ENCODE measurements at regions not wholly inside any gene's neighbourhood (a gene's known extent, or its start where the extent isn't known, plus 50 kb on each side); places are given as distances from the start of the nearest gene placed in this dataset.

GRCh38 chr12:46711756-46712155 is 114.0 kb downstream of the SLC38A4 start:
- H3K4me1 ChIP-seq (ENCODE audit: insufficient read depth, poor library complexity, severe bottlenecking), result peaks cover 6% of the 10 kb centered on the region
- TF ChIP-seq CTCF (IDR thresholded peaks at IDR 0.05; ENCODE audit: poor library complexity, severe bottlenecking), result no peak
- no peaks in the 10 kb centered on the region; the same call in 1 of the 2 replicates for H3K36me3 ChIP-seq (ENCODE audit: low read depth)
- H3K4me3 ChIP-seq (ENCODE audit: severe bottlenecking), result no peak overlapping the region
- ATAC-seq (ENCODE audit: low read depth) (no peak), DNase-seq (ENCODE audit: low spot score) (no peak)
- no peaks in the 10 kb centered on the region for H3K27me3 ChIP-seq (ENCODE audit: insufficient read depth, poor library complexity, severe bottlenecking)
- no peak overlapping the region for H3K27ac ChIP-seq (ENCODE audit: poor library complexity, severe bottlenecking)
- H3K9me3 ChIP-seq (ENCODE audit: severe bottlenecking), result no peaks in the 10 kb centered on the region

GRCh38 chr12:46710125-46710743 is 115.6 kb downstream of the SLC38A4 start:
- no peaks in the 10 kb centered on the region; the same call in 1 of the 2 replicates for H3K36me3 ChIP-seq (ENCODE audit: low read depth)
- no peaks in the 10 kb centered on the region for H3K27me3 ChIP-seq (ENCODE audit: insufficient read depth, poor library complexity, severe bottlenecking)
- ATAC-seq (ENCODE audit: low read depth) (no peak), DNase-seq (ENCODE audit: low spot score) (no peak)
- H3K9me3 ChIP-seq (ENCODE audit: severe bottlenecking), result no peaks in the 10 kb centered on the region
- no peak overlapping the region for H3K27ac ChIP-seq (ENCODE audit: poor library complexity, severe bottlenecking)
- no peak overlapping the region for H3K4me3 ChIP-seq (ENCODE audit: severe bottlenecking)
- peaks cover 6% of the 10 kb centered on the region for H3K4me1 ChIP-seq (ENCODE audit: insufficient read depth, poor library complexity, severe bottlenecking)
- no peak for TF ChIP-seq CTCF (IDR thresholded peaks at IDR 0.05; ENCODE audit: poor library complexity, severe bottlenecking)

DNA sequence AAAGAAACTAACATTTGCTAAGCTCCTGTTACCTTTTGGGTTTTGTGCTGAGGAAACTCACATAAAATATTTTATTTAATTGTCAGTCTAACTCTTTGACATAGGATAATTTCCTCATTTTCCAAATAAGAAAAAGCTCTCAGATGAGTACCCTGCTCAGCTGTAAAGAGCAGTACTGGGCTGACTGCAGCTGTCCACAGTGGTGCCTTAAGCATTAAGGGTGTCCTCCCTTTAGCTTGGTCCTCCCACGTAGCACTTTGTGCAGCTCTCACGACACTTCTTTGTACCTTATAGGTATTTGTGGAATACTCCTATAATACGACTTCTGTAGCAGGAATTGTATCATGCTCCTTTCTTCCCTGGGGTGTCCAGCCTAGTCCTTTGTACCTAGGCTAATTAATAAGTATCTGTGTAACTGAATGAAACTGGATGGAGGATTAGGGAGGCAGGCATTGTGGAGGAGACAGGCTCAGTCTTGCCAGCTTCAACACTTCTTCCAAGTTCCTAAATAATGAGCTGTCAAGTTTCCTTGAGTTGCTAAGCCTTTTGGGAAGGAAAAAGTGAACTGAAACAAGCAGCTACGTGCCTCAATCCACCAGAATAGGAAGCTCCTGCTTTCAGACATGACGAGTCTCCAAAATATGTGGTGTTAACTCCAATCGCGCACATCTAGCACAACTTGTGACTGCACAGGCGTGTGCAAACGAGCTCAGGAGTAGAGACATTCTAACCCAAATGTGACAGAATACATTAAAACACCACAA is 123.0 kb downstream of the SLC38A4 start:
- H3K27ac ChIP-seq (ENCODE audit: poor library complexity, severe bottlenecking), result peak overlapping the region; percentile 98
- peak; percentile 83 for DNase-seq (ENCODE audit: low spot score)
- H3K36me3 ChIP-seq (ENCODE audit: low read depth), result no peaks in the 10 kb centered on the region
- no peak overlapping the region for H3K4me3 ChIP-seq (ENCODE audit: severe bottlenecking)
- H3K27me3 ChIP-seq (ENCODE audit: insufficient read depth, poor library complexity, severe bottlenecking), result no peaks in the 10 kb centered on the region
- no peaks in the 10 kb centered on the region for H3K9me3 ChIP-seq (ENCODE audit: severe bottlenecking)
- peaks cover 23% of the 10 kb centered on the region for H3K4me1 ChIP-seq (ENCODE audit: insufficient read depth, poor library complexity, severe bottlenecking)
- no peak for TF ChIP-seq CTCF (IDR thresholded peaks at IDR 0.05; ENCODE audit: poor library complexity, severe bottlenecking)
- ATAC-seq (ENCODE audit: low read depth), result peak; percentile 95

DNA sequence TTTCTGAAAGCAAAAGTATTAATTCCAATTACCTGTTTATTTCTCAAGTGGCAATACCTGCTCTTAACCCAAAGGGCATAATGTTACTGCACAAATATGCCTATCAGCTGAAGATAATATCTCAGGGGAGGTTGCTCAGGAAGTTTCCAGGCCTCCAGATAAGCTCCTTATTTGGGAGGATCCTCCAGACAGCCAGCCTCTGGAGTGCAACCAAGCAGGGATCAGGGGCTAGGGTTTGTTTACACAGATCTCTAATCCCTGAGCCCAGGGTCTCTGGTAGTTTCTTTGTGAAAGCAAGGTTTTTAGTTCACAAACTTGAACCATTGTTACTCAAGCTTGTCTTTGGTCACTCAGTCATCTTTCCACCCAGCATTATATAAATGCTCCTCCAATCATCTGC is 124.4 kb downstream of the SLC38A4 start:
- no peak for TF ChIP-seq CTCF (IDR thresholded peaks at IDR 0.05; ENCODE audit: poor library complexity, severe bottlenecking)
- peaks cover 23% of the 10 kb centered on the region for H3K4me1 ChIP-seq (ENCODE audit: insufficient read depth, poor library complexity, severe bottlenecking)
- H3K36me3 ChIP-seq (ENCODE audit: low read depth), result no peaks in the 10 kb centered on the region
- H3K4me3 ChIP-seq (ENCODE audit: severe bottlenecking), result no peak overlapping the region
- no peaks in the 10 kb centered on the region for H3K9me3 ChIP-seq (ENCODE audit: severe bottlenecking)
- DNase-seq (ENCODE audit: low spot score) (no peak), ATAC-seq (ENCODE audit: low read depth) (no peak)
- H3K27ac ChIP-seq (ENCODE audit: poor library complexity, severe bottlenecking), result peak overlapping the region; percentile 98
- H3K27me3 ChIP-seq (ENCODE audit: insufficient read depth, poor library complexity, severe bottlenecking), result no peaks in the 10 kb centered on the region

- Histone ChIP-seq H3K4me1 (ENCODE audit: insufficient read depth, poor library complexity, severe bottlenecking) (peaks cover 23% of the 10 kb centered on the region), H3K9me3 (ENCODE audit: severe bottlenecking) (no peaks in the 10 kb centered on the region), H3K27ac (ENCODE audit: poor library complexity, severe bottlenecking) (no peak overlapping the region), H3K27me3 (ENCODE audit: insufficient read depth, poor library complexity, severe bottlenecking) (no peaks in the 10 kb centered on the region), H3K4me3 (ENCODE audit: severe bottlenecking) (no peak overlapping the region), H3K36me3 (ENCODE audit: low read depth) (no peaks in the 10 kb centered on the region)
- TF ChIP-seq CTCF (IDR thresholded peaks at IDR 0.05; ENCODE audit: poor library complexity, severe bottlenecking), result no peak
- ATAC-seq (ENCODE audit: low read depth), result no peak
- DNase-seq (ENCODE audit: low spot score), result no peak
These were observed 125.8 kb downstream of the SLC38A4 start for GRCh38 chr12:46699986-46700385.

Measured in RWPE2 (cell line).